ENCODE measurements at regions not wholly inside any gene's neighbourhood (a gene's known extent, or its start where the extent isn't known, plus 50 kb on each side); places are given as distances from the start of the nearest gene placed in this dataset.
A peak's percentile ranks its signal among the peaks of the same experiment; 100 is the strongest.

GRCh38 chr12:4133029-4133428, 140.5 kb upstream of the CCND2 start:
- Mint-ChIP-seq H3K9me3 (peaks cover 0 to 4% (median 3%) of the 10 kb centered on the region in 7 donors), H3K4me1 (peaks cover 49% of the 10 kb centered on the region), H3K27ac (peak overlapping the region in 2 of 7 donors; percentile 38 to 91), H3K4me3 (no peak overlapping the region), H3K27me3 (ENCODE audit: low read depth in 3 of 3) (peaks cover 2 to 6% (median 4%) of the 10 kb centered on the region in 3 donors), H3K36me3 (no peaks in the 10 kb centered on the region)
- Histone ChIP-seq H3K9ac (ENCODE audit: insufficient read depth, low read length, poor library complexity, severe bottlenecking) (no peak overlapping the region), H3K79me2 (ENCODE audit: insufficient read depth, low read length) (no peaks in the 10 kb centered on the region), H4K20me1 (ENCODE audit: insufficient read depth, low read length) (no peaks in the 10 kb centered on the region), H3K4me2 (replicated peaks; ENCODE audit: extremely low read depth, low read length, poor library complexity, severe bottlenecking) (no peak overlapping the region), H3K36me3 (replicated peaks in 1 of 2; ENCODE audit: control insufficient read depth in 1 of 2, insufficient read depth in 2 of 2, low read length in 2 of 2) (no peaks in the 10 kb centered on the region), H3K4me3 (replicated peaks in 1 of 3; ENCODE audit: low read depth in 2 of 3, low read length in 3 of 3) (no peak overlapping the region), H3K27ac (ENCODE audit: low read depth in 1 of 2, low read length in 2 of 2) (no peak overlapping the region), H2AFZ (ENCODE audit: insufficient read depth, low read depth, low read length, poor library complexity, severe bottlenecking) (peak overlapping the region; percentile 41), H3K9me3 (replicated peaks in 1 of 2; ENCODE audit: control insufficient read depth in 1 of 2, insufficient read depth in 1 of 2, low read length in 2 of 2) (no peaks in the 10 kb centered on the region), H3K4me1 (ENCODE audit: control insufficient read depth in 1 of 2, insufficient read depth in 2 of 2, low read length in 2 of 2) (peaks cover 52% of the 10 kb centered on the region in 2 donors), H3K27me3 (ENCODE audit: control insufficient read depth in 2 of 2, insufficient read depth in 2 of 2, low read length in 2 of 2) (no peaks in the 10 kb centered on the region)
- TF ChIP-seq CTCF (IDR thresholded peaks at IDR 0.05): no peak
- DNase-seq: no peak
- WGBS (ENCODE audit: insufficient coverage): 78% methylated on average over 5 of the region's 5 CpGs
- intact Hi-C loops (cut with micrococcal nuclease): no loop called here

GRCh38 chr12:4121506-4122020, 152.0 kb upstream of the CCND2 start:
- WGBS (ENCODE audit: insufficient coverage): 70% methylated on average over 5 of the region's 6 CpGs
- H3K27me3 ChIP-seq (ENCODE audit: control insufficient read depth in 2 of 2, insufficient read depth in 2 of 2, low read length in 2 of 2): peaks cover 9 to 12% of the 10 kb centered on the region in 2 donors
- DNase-seq: no peak
- Mint-ChIP-seq H3K9me3 (no peaks in the 10 kb centered on the region), H3K27ac (no peak overlapping the region), H3K4me1 (peaks cover 38% of the 10 kb centered on the region), H3K36me3 (no peaks in the 10 kb centered on the region), H3K4me3 (peak overlapping the region in 1 of 2 donors; percentile 7), H3K27me3 (ENCODE audit: low read depth in 3 of 3) (peaks cover 22 to 35% (median 28%) of the 10 kb centered on the region in 3 donors)
- H3K36me3 ChIP-seq (replicated peaks in 1 of 2; ENCODE audit: control insufficient read depth in 1 of 2, insufficient read depth in 2 of 2, low read length in 2 of 2): no peaks in the 10 kb centered on the region
- intact Hi-C loops (cut with micrococcal nuclease): no loop called here
- peaks cover 4% of the 10 kb centered on the region for H4K20me1 ChIP-seq (ENCODE audit: insufficient read depth, low read length)
- H3K9ac ChIP-seq (ENCODE audit: insufficient read depth, low read length, poor library complexity, severe bottlenecking): no peak overlapping the region
- no peak overlapping the region for H2AFZ ChIP-seq (ENCODE audit: insufficient read depth, low read depth, low read length, poor library complexity, severe bottlenecking)
- no peak overlapping the region for H3K27ac ChIP-seq (ENCODE audit: low read depth in 1 of 2, low read length in 2 of 2)
- no peaks in the 10 kb centered on the region for H3K9me3 ChIP-seq (replicated peaks in 1 of 2; ENCODE audit: control insufficient read depth in 1 of 2, insufficient read depth in 1 of 2, low read length in 2 of 2)
- no peaks in the 10 kb centered on the region for H3K79me2 ChIP-seq (ENCODE audit: insufficient read depth, low read length)
- H3K4me1 ChIP-seq (ENCODE audit: control insufficient read depth in 1 of 2, insufficient read depth in 2 of 2, low read length in 2 of 2): peaks cover 24% of the 10 kb centered on the region in 2 donors
- H3K4me3 ChIP-seq (replicated peaks in 1 of 3; ENCODE audit: low read depth in 2 of 3, low read length in 3 of 3): no peak overlapping the region
- no peak for TF ChIP-seq CTCF (IDR thresholded peaks at IDR 0.05)
- no peak overlapping the region for H3K4me2 ChIP-seq (replicated peaks; ENCODE audit: extremely low read depth, low read length, poor library complexity, severe bottlenecking)
